PC-3 (cell line): ENCODE measurements at regions not wholly inside any gene's neighbourhood (a gene's known extent, or its start where the extent isn't known, plus 50 kb on each side); places are given as distances from the start of the nearest gene placed in this dataset.

Experiments
- CTCF ChIP-seq: fragments of 300-600 bp; sonication (generic); conservative IDR thresholded peaks from 2 replicates; pipeline ENCODE4 v1.5.1; 2017; ENCODE audit warnings: antibody characterized with exemption, low read depth, mild to moderate bottlenecking, low read length
- EZH2 ChIP-seq: fragments of 300-600 bp; sonication (generic); IDR thresholded peaks from one replicate; pipeline ENCODE4 v1.6.1; 2017; ENCODE audit warnings: antibody characterized with exemption, mild to moderate bottlenecking, low read length; ENCODE audit not compliant: unreplicated experiment

GRCh38 chr13:64774915-64775314 is 2455.2 kb downstream of the PCDH9 start:
- TF ChIP-seq CTCF (no peak), EZH2 (no peak)
